ENCODE measurements at regions not wholly inside any gene's neighbourhood (a gene's known extent, or its start where the extent isn't known, plus 50 kb on each side); places are given as distances from the start of the nearest gene placed in this dataset.

- TF ChIP-seq CTCF (IDR thresholded peaks at IDR 0.05) (no peak), POLR2A (IDR thresholded peaks at IDR 0.05) (no peak)
These were observed 191.0 kb downstream of the IBTK start for GRCh38 chr6:82056567-82056966.
